WTC11 (cell line): ENCODE measurements at regions not wholly inside any gene's neighbourhood (a gene's known extent, or its start where the extent isn't known, plus 50 kb on each side); places are given as distances from the start of the nearest gene placed in this dataset.

Source experiments
- ATAC-seq: fragments of 200-7000 bp; cut with Tn5 transposase; 2 replicates; pipeline ENCODE4 v1.10.0; 2021; ENCODE audit warnings: mild to moderate bottlenecking, moderate library complexity
- CTCF ChIA-PET: fragments of 300-600 bp; sonication (Branson Sonifier 250); formaldehyde crosslinking; loops from one replicate; lab custom pipeline; 2021; ENCODE audit warnings: antibody characterized with exemption; lab: Charles Lee
- POLR2A ChIA-PET: fragments of 350-600 bp; sonication (Branson Sonifier 250); formaldehyde crosslinking; loops from one replicate; lab custom pipeline; 2021; ENCODE audit warnings: antibody characterized with exemption; lab: Charles Lee
- DNase-seq: peaks from one replicate; pipeline ENCODE4 v3.0.0; 2021; ENCODE audit warnings: low spot score
- H3K27ac Mint-ChIP-seq: 2 replicates; pipeline ENCODE4 v1.8.0; 2021; ENCODE audit warnings: mixed read lengths
- H3K27me3 Mint-ChIP-seq: 2 replicates; pipeline ENCODE4 v1.8.0; 2021; ENCODE audit warnings: low read depth, mild to moderate bottlenecking, moderate library complexity, mixed read lengths
- H3K36me3 Mint-ChIP-seq: 2 replicates; pipeline ENCODE4 v1.8.0; 2021; ENCODE audit warnings: mixed read lengths
- H3K4me1 Mint-ChIP-seq: 2 replicates; pipeline ENCODE4 v1.8.0; 2022; ENCODE audit warnings: mixed read lengths
- H3K4me3 Mint-ChIP-seq: 2 replicates; pipeline ENCODE4 v1.8.0; 2021; ENCODE audit warnings: mild to moderate bottlenecking, moderate library complexity, mixed read lengths
- H3K9me3 Mint-ChIP-seq: 2 replicates; pipeline ENCODE4 v1.8.0; 2021; ENCODE audit warnings: mixed read lengths
- IRF2 ChIP-seq: sonication (generic); formaldehyde crosslinking; IDR thresholded peaks from 2 replicates; pipeline ENCODE4 v1.8.0; 2022; ENCODE audit warnings: low read depth, missing genetic modification reagents, borderline replicate concordance
- SMAD3 ChIP-seq: sonication (generic); formaldehyde crosslinking; IDR thresholded peaks from 2 replicates; pipeline ENCODE4 v1.8.0; 2022; ENCODE audit warnings: missing genetic modification reagents, mild to moderate bottlenecking, borderline replicate concordance
- TF ChIP-seq, protein P1 (sequence below): fragments of 250-450 bp; sonication (Bioruptor Pico); IDR thresholded peaks from 2 replicates; pipeline ENCODE4 v1.9.0; 2021; ENCODE audit warnings: mild to moderate bottlenecking
- TF ChIP-seq, protein P2 (sequence below): fragments of 250-450 bp; sonication (Bioruptor Pico); IDR thresholded peaks from 2 replicates; pipeline ENCODE4 v1.9.0; 2021; ENCODE audit warnings: moderate library complexity, mild to moderate bottlenecking, inconsistent platforms, borderline replicate concordance

DNA sequence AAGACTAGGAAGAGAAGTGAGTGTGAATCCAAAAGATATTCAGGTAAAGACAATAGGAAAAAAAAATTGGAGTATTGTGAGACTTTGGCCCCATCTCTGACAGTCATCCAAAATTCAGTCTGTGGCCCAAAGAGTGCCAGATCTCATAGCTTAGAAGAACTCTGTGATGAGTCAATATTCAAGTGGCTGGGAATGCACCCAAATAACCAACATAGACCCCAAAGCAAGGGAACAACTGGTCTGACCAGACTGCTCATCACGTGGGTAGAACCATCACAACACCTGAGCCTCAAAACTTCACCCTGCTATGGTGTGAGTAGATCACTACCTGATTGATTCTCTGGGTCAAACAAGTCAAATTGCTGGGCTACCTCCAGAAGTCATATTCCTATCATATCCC lies 51.1 kb upstream of the TRDN start:
- H3K36me3 Mint-ChIP-seq = no peaks in the 10 kb centered on the region
- H3K9me3 Mint-ChIP-seq = no peaks in the 10 kb centered on the region
- no peaks in the 10 kb centered on the region for H3K4me1 Mint-ChIP-seq
- H3K4me3 Mint-ChIP-seq = no peak overlapping the region
- POLR2A ChIA-PET = no interaction called here
- no peak for DNase-seq
- no peaks in the 10 kb centered on the region for H3K27me3 Mint-ChIP-seq
- CTCF ChIA-PET = no interaction called here
- no peak for ATAC-seq
- H3K27ac Mint-ChIP-seq = no peak overlapping the region
- TF ChIP-seq SMAD3 (CRISPR knock-in tag) (no peak), IRF2 (no peak)
- TF ChIP-seq, protein P1, sequence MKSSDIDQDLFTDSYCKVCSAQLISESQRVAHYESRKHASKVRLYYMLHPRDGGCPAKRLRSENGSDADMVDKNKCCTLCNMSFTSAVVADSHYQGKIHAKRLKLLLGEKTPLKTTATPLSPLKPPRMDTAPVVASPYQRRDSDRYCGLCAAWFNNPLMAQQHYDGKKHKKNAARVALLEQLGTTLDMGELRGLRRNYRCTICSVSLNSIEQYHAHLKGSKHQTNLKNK = no peak
- TF ChIP-seq, protein P2, sequence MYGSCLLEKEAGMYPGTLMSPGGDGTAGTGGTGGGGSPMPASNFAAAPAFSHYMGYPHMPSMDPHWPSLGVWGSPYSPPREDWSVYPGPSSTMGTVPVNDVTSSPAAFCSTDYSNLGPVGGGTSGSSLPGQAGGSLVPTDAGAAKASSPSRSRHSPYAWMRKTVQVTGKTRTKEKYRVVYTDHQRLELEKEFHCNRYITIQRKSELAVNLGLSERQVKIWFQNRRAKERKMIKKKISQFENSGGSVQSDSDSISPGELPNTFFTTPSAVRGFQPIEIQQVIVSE (CRISPR knock-in tag) = no peak
